ENCODE measurements at regions not wholly inside any gene's neighbourhood (a gene's known extent, or its start where the extent isn't known, plus 50 kb on each side); places are given as distances from the start of the nearest gene placed in this dataset.
"Not testable (repeated sequence)": the region's sequence is repeated elsewhere in the genome, so short reads cannot be mapped to it uniquely, and the experiment has no call there.

- no peak for TF ChIP-seq CTCF (IDR thresholded peaks at IDR 0.05; ENCODE audit: low read depth, low read length, missing control alignments)
- H3K4me3 ChIP-seq (replicated peaks; ENCODE audit: low read depth, low read length): no peak overlapping the region
- DNase-seq (ENCODE audit: extremely low read depth, low read depth): no peak
Observed at GRCh38 chr4:186979961-186980745, 256.5 kb upstream of the FAT1 start.

- DNase-seq (ENCODE audit: extremely low read depth, low read depth): no peak
- TF ChIP-seq CTCF (IDR thresholded peaks at IDR 0.05; ENCODE audit: low read depth, low read length, missing control alignments): no peak
- H3K4me3 ChIP-seq (replicated peaks; ENCODE audit: low read depth, low read length): no peak overlapping the region
Observed at GRCh38 chr4:186981161-186981560, 257.5 kb upstream of the FAT1 start.

GRCh38 chr4:186982160-186982559, 258.5 kb upstream of the FAT1 start:
- H3K4me3 ChIP-seq (replicated peaks; ENCODE audit: low read depth, low read length): no peak overlapping the region
- no peak for DNase-seq (ENCODE audit: extremely low read depth, low read depth)
- TF ChIP-seq CTCF (IDR thresholded peaks at IDR 0.05; ENCODE audit: low read depth, low read length, missing control alignments): no peak

GRCh38 chr4:186984105-186984644, 260.5 kb upstream of the FAT1 start:
- no peak for TF ChIP-seq CTCF (IDR thresholded peaks at IDR 0.05; ENCODE audit: low read depth, low read length, missing control alignments)
- no peak overlapping the region for H3K4me3 ChIP-seq (replicated peaks; ENCODE audit: low read depth, low read length)
- no peak for DNase-seq (ENCODE audit: extremely low read depth, low read depth)

DNA sequence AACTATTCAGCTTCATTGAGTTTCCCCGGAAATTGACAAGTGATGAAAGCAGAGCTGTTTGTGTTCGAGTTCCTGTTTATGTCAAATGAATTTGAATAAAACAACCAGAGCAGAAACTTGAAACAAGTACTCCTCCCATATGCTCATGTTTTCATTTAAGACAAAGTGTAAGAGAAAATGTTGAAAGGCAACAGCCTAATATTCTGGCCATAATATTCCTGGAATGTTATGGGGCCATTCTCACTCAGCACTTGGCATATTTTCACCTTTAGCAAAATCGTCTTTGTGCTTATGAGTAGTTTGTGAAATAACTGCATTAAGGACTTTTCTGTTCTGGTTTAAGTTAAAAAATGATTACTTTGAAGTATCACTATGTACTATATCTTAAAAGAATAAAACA, 276.0 kb upstream of the FAT1 start:
- DNase-seq (ENCODE audit: extremely low read depth, low read depth): no peak
- no peak overlapping the region for H3K4me3 ChIP-seq (replicated peaks; ENCODE audit: low read depth, low read length)
- TF ChIP-seq CTCF (IDR thresholded peaks at IDR 0.05; ENCODE audit: low read depth, low read length, missing control alignments): no peak

GRCh38 chr4:187000281-187000680, 276.6 kb upstream of the FAT1 start:
- no peak overlapping the region for H3K4me3 ChIP-seq (replicated peaks; ENCODE audit: low read depth, low read length)
- DNase-seq (ENCODE audit: extremely low read depth, low read depth): no peak
- no peak for TF ChIP-seq CTCF (IDR thresholded peaks at IDR 0.05; ENCODE audit: low read depth, low read length, missing control alignments)

GRCh38 chr4:187002133-187002532, 278.5 kb upstream of the FAT1 start:
- not testable (repeated sequence) for DNase-seq (ENCODE audit: extremely low read depth, low read depth); H3K4me3 ChIP-seq (replicated peaks; ENCODE audit: low read depth, low read length)
